T47D (cell line): ENCODE measurements at regions not wholly inside any gene's neighbourhood (a gene's known extent, or its start where the extent isn't known, plus 50 kb on each side); places are given as distances from the start of the nearest gene placed in this dataset.

Experiments used
- DNase-seq, 2 experiments: peaks; one replicate each; pipeline versions ENCODE4 v3.0.0 to v3.0.0-alpha.2; 2011 to 2012; ENCODE audit warnings: low read depth in 1 of 2, low spot score in 1 of 2
- JUND ChIP-seq: IDR thresholded peaks from 2 replicates; pipeline ENCODE4 v1.6.1; 2012; ENCODE audit warnings: low read depth
- in situ Hi-C: cut with HindIII; loops from 2 replicates; pipeline ENCODE4 v1.10.0; 2016; ENCODE audit warnings: low sequenced_read_pairs, low pct_unique_long_range_greater_than_20kb

GRCh38 chr21:38725196-38726157, 80.3 kb upstream of the ETS2 start:
- DNase-seq = no peak
- in situ Hi-C loops = no loop called here
- no peak for TF ChIP-seq JUND

- no peak for DNase-seq
- in situ Hi-C loops = no loop called here
- no peak for TF ChIP-seq JUND
Observed at GRCh38 chr21:38726482-38726881, 79.2 kb upstream of the ETS2 start.

GRCh38 chr21:38729291-38729690, 76.4 kb upstream of the ETS2 start:
- no peak for DNase-seq
- in situ Hi-C loops = no loop called here
- no peak for TF ChIP-seq JUND

GRCh38 chr21:38729754-38730379, 75.9 kb upstream of the ETS2 start:
- in situ Hi-C loops = no loop called here
- no peak for DNase-seq
- TF ChIP-seq JUND = no peak

GRCh38 chr21:38733972-38734546, 71.7 kb upstream of the ETS2 start:
- no peak for TF ChIP-seq JUND
- peak; percentile 41 to 68 for DNase-seq
- in situ Hi-C loops = no loop called here

- TF ChIP-seq JUND = no peak
- in situ Hi-C loops = no loop called here
- DNase-seq = no peak
Observed at GRCh38 chr21:38734646-38735365, 70.9 kb upstream of the ETS2 start.

- in situ Hi-C loops = no loop called here
- no peak for DNase-seq
- no peak for TF ChIP-seq JUND
Observed at GRCh38 chr21:38735626-38736206, 70.0 kb upstream of the ETS2 start.

GRCh38 chr21:38740090-38740489, 65.6 kb upstream of the ETS2 start:
- TF ChIP-seq JUND = no peak
- no peak for DNase-seq
- in situ Hi-C loops = no loop called here

GRCh38 chr21:38741092-38741949, 64.4 kb upstream of the ETS2 start:
- DNase-seq = no peak
- in situ Hi-C loops = no loop called here
- TF ChIP-seq JUND = no peak

- in situ Hi-C loops = no loop called here
- no peak for TF ChIP-seq JUND
Observed at GRCh38 chr21:38741950-38742256, 63.8 kb upstream of the ETS2 start.

GRCh38 chr21:38742580-38743260, 63.0 kb upstream of the ETS2 start:
- in situ Hi-C loops = no loop called here
- no peak for DNase-seq
- TF ChIP-seq JUND = no peak

More at GRCh38 chr21:38741950-38742256, 63.8 kb upstream of the ETS2 start:
- DNase-seq = no peak
